ENCODE measurements at regions not wholly inside any gene's neighbourhood (a gene's known extent, or its start where the extent isn't known, plus 50 kb on each side); places are given as distances from the start of the nearest gene placed in this dataset.

DNA sequence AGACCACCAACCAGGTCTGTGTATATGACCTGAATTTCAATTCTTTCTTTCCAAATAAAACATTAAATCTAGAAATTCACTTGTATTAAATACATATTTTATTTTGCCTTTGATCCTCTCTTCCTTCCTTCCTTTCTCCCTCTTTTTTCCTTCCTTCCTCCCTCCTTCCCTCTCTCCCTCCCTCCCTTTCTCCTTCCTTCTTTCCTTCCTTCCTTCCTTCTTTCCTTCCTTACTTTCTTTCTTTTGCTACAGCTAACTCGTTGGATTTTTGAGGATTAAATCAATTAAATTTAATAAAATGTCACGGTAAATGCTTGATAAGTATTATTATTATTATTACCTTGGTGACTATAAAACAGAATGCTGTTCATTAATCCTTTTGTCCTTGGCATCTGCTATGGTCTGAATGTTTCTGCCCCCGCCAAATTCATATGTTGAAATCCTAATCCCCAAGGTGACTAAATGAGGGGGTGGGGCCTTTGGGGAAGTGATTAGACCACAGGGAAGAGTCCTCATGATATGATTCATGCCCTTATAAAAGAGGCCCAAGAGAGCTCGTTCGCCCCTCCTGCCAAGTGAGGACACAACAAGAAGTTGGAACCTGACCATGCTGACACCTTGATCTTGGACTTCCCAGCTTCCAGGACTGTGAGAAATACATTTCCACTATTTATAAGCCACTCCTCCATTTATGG is 67.6 kb upstream of the BTBD3 start:
- TF ChIP-seq, protein P1, sequence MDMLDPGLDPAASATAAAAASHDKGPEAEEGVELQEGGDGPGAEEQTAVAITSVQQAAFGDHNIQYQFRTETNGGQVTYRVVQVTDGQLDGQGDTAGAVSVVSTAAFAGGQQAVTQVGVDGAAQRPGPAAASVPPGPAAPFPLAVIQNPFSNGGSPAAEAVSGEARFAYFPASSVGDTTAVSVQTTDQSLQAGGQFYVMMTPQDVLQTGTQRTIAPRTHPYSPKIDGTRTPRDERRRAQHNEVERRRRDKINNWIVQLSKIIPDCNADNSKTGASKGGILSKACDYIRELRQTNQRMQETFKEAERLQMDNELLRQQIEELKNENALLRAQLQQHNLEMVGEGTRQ (IDR thresholded peaks at IDR 0.05; ENCODE audit: low read length), result no peak
- TF ChIP-seq POLR2AphosphoS5 (IDR thresholded peaks at IDR 0.05; ENCODE audit: low read depth, low read length) (no peak), SIN3A (conservative IDR thresholded peaks at IDR 0.05 in 1 of 2, IDR thresholded peaks at IDR 0.05 in 1 of 2; ENCODE audit: low read depth in 1 of 2, low read length in 2 of 2) (no peak), POLR2A (IDR thresholded peaks at IDR 0.05; ENCODE audit: control extremely low read depth in 1 of 2, low read depth in 2 of 2, low read length in 2 of 2) (no peak), NANOG (IDR thresholded peaks at IDR 0.05; ENCODE audit: insufficient read depth, low read depth, low read length, poor library complexity, severe bottlenecking) (no peak), BRCA1 (IDR thresholded peaks at IDR 0.05; ENCODE audit: low read depth, low read length) (no peak), EZH2 (IDR thresholded peaks at IDR 0.05; ENCODE audit: low read depth, low read length, severe bottlenecking) (no peak), CREB1 (IDR thresholded peaks at IDR 0.05) (no peak), GTF2F1 (IDR thresholded peaks at IDR 0.05; ENCODE audit: borderline replicate concordance, low read depth, low read length) (no peak), CHD2 (IDR thresholded peaks at IDR 0.05; ENCODE audit: low read length) (no peak), TEAD4 (IDR thresholded peaks at IDR 0.05; ENCODE audit: low read depth, low read length) (no peak), HDAC2 (IDR thresholded peaks at IDR 0.05; ENCODE audit: borderline replicate concordance in 1 of 2, low read depth in 2 of 2, low read length in 2 of 2) (no peak), CEBPB (IDR thresholded peaks at IDR 0.05; ENCODE audit: low read depth, low read length) (no peak)
- TF ChIP-seq, protein P2, sequence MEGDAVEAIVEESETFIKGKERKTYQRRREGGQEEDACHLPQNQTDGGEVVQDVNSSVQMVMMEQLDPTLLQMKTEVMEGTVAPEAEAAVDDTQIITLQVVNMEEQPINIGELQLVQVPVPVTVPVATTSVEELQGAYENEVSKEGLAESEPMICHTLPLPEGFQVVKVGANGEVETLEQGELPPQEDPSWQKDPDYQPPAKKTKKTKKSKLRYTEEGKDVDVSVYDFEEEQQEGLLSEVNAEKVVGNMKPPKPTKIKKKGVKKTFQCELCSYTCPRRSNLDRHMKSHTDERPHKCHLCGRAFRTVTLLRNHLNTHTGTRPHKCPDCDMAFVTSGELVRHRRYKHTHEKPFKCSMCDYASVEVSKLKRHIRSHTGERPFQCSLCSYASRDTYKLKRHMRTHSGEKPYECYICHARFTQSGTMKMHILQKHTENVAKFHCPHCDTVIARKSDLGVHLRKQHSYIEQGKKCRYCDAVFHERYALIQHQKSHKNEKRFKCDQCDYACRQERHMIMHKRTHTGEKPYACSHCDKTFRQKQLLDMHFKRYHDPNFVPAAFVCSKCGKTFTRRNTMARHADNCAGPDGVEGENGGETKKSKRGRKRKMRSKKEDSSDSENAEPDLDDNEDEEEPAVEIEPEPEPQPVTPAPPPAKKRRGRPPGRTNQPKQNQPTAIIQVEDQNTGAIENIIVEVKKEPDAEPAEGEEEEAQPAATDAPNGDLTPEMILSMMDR (IDR thresholded peaks at IDR 0.05; ENCODE audit: control extremely low read depth in 1 of 3, insufficient read depth in 1 of 3, low read depth in 1 of 3, low read length in 3 of 3), result no peak

Measured in H1 (cell line).